GM12891 (cell line): ENCODE measurements at regions not wholly inside any gene's neighbourhood (a gene's known extent, or its start where the extent isn't known, plus 50 kb on each side); places are given as distances from the start of the nearest gene placed in this dataset.
"Not testable (repeated sequence)": the region's sequence is repeated elsewhere in the genome, so short reads cannot be mapped to it uniquely, and the experiment has no call there.

Experiments used
- PAX5 ChIP-seq: IDR thresholded peaks from 2 replicates; pipeline ENCODE4 v1.6.1; 2011; ENCODE audit warnings: low read length, moderate library complexity, mild to moderate bottlenecking; ENCODE audit not compliant: insufficient read depth, severe bottlenecking
- POLR2A ChIP-seq: IDR thresholded peaks from 2 replicates; pipeline ENCODE4 v1.6.1; 2011; ENCODE audit warnings: low read depth, low read length, control low read depth
- POLR2AphosphoS5 ChIP-seq: IDR thresholded peaks from 2 replicates; pipeline ENCODE4 v1.6.1; 2011; ENCODE audit warnings: low read depth, low read length, control low read depth
- POU2F2 ChIP-seq: IDR thresholded peaks from 2 replicates; pipeline ENCODE4 v1.6.1; 2011; ENCODE audit warnings: low read depth, mild to moderate bottlenecking, control low read depth, low read length, moderate library complexity
- SPI1 ChIP-seq: IDR thresholded peaks from 2 replicates; pipeline ENCODE4 v1.6.1; 2011; ENCODE audit warnings: low read depth, low read length, control low read depth
- TAF1 ChIP-seq: IDR thresholded peaks from 2 replicates; pipeline ENCODE4 v1.6.1; 2011; ENCODE audit warnings: low read depth, low read length, control low read depth

- not testable (repeated sequence) for TF ChIP-seq POLR2AphosphoS5, POLR2A, TAF1, SPI1, POU2F2, PAX5
These were observed 999.5 kb upstream of the SPRY2 start for GRCh38 chr13:81340118-81341069.
